HepG2 (cell line): ENCODE measurements at regions not wholly inside any gene's neighbourhood (a gene's known extent, or its start where the extent isn't known, plus 50 kb on each side); places are given as distances from the start of the nearest gene placed in this dataset.

Experiments used
- ATAC-seq: fragments of 200-7000 bp; cut with Tn5 transposase; 3 replicates; pipeline ENCODE4 v1.9.1; 2020; ENCODE audit warnings: mild to moderate bottlenecking, moderate library complexity
- BruUV-seq: library from RNA; stranded (reverse); fragments of 400-500 nt; replicated peaks from 2 replicates; lab custom pipeline; 2021; lab: Mats Ljungman, UMichigan
- CTCF ChIA-PET: fragments of 300-600 bp; formaldehyde crosslinking; extraction: SDS; loops from one replicate; lab custom pipeline; 2021; ENCODE audit warnings: low total read pairs, inconsistent platforms, low intra/inter-chr PET ratio; lab: Yijun Ruan, JAX
- POLR2A ChIA-PET: fragments of 350-600 bp; sonication (Branson Sonifier 250); formaldehyde crosslinking; loops from one replicate; lab custom pipeline; 2020; ENCODE audit warnings: antibody characterized with exemption, inconsistent platforms; lab: Yijun Ruan, JAX
- DNase-seq: peaks from one replicate; pipeline ENCODE4 v3.0.0-alpha.2; 2015; ENCODE audit warnings: low spot score
- FAIRE-seq: peaks from 3 replicates; lab custom pipeline; 2011; peaks lifted over from hg19 to GRCh38; lab: Jason Lieb, UNC
- H2AFZ ChIP-seq: one replicate; pipeline ENCODE4 v1.6.1; 2011; ENCODE audit warnings: low read length, inconsistent platforms
- H3K27ac ChIP-seq: fragments of 300-600 bp; 3 replicates; pipeline ENCODE4 v1.8.0; 2011; ENCODE audit warnings: mixed run types, mild to moderate bottlenecking, mixed read lengths, low read length, inconsistent platforms; ENCODE audit not compliant: insufficient read depth; ENCODE audit errors: extremely low read length
- H3K27me3 ChIP-seq, 2 experiments: fragments of 200-600 bp in 1 of 2; 2 replicates in 1 of 2; 3 replicates in 1 of 2; pipeline versions ENCODE4 v1.6.0 to v1.8.0; 2011; ENCODE audit warnings: low read length in 2 of 2, mild to moderate bottlenecking in 2 of 2, moderate library complexity in 2 of 2, inconsistent platforms in 1 of 2; ENCODE audit not compliant: insufficient read depth in 2 of 2, control insufficient read depth in 1 of 2
- H3K36me3 ChIP-seq, 2 experiments: fragments of 200-600 bp in 1 of 2; replicated peaks in 1 of 2; 2 replicates in 1 of 2; 3 replicates in 1 of 2; pipeline versions ENCODE4 v1.5.1 to v1.8.0; 2011; ENCODE audit warnings: low read length in 2 of 2, inconsistent platforms in 1 of 2; ENCODE audit not compliant: insufficient read depth in 2 of 2, control insufficient read depth in 1 of 2
- H3K4me1 ChIP-seq: 2 replicates; pipeline ENCODE4 v1.5.1; 2012; ENCODE audit warnings: low read length, inconsistent platforms; ENCODE audit not compliant: insufficient read depth
- H3K4me2 ChIP-seq: 2 replicates; pipeline ENCODE4 v1.6.0; 2011; ENCODE audit warnings: low read depth, low read length, inconsistent platforms
- H3K4me3 ChIP-seq, 3 experiments: fragments of 200-600 bp in 1 of 3; sonication (generic), shearing (Covaris generic) in 1 of 3; replicated peaks in 1 of 3; 2 replicates each; pipeline ENCODE4 v1.5.1; 2011 to 2016; ENCODE audit warnings: low read length in 3 of 3, inconsistent platforms in 2 of 3, low read depth in 2 of 3, mild to moderate bottlenecking in 2 of 3, control low read depth in 1 of 3, mixed read lengths in 1 of 3; ENCODE audit not compliant: insufficient read depth in 1 of 3
- H3K79me2 ChIP-seq: one replicate; pipeline ENCODE4 v1.6.1; 2011; ENCODE audit warnings: low read length, inconsistent platforms; ENCODE audit not compliant: insufficient read depth
- H3K9ac ChIP-seq: 2 replicates; pipeline ENCODE4 v1.6.0; 2011; ENCODE audit warnings: mild to moderate bottlenecking, low read depth, low read length, inconsistent platforms; ENCODE audit not compliant: insufficient read depth
- H3K9me3 ChIP-seq: 2 replicates; pipeline ENCODE4 v1.5.1; 2012; ENCODE audit warnings: mild to moderate bottlenecking, low read length
- H4K20me1 ChIP-seq: 2 replicates; pipeline ENCODE4 v1.6.0; 2011; ENCODE audit warnings: inconsistent platforms, mild to moderate bottlenecking, low read length, moderate library complexity; ENCODE audit not compliant: insufficient read depth
- CHD4 ChIP-seq: fragments of 200-600 bp; sonication (generic); IDR thresholded peaks from 2 replicates; pipeline ENCODE4 v1.7.0; 2017; ENCODE audit warnings: mild to moderate bottlenecking, low read length, borderline replicate concordance
- HCFC1 ChIP-seq: fragments of 150-350 bp; IDR thresholded peaks from 2 replicates; pipeline ENCODE4 v1.6.1; 2014; ENCODE audit warnings: low read depth, low read length
- IKZF5 ChIP-seq: IDR thresholded peaks from 2 replicates; pipeline ENCODE4 v1.6.1; 2018; ENCODE audit warnings: missing genetic modification reagents, mild to moderate bottlenecking, missing compliant biosample characterization
- KMT2B ChIP-seq: IDR thresholded peaks from 2 replicates; pipeline ENCODE4 v1.6.1; 2016; ENCODE audit warnings: missing genetic modification reagents, missing compliant biosample characterization
- MTA3 ChIP-seq: sonication (generic); formaldehyde crosslinking; IDR thresholded peaks from 2 replicates; pipeline ENCODE4 v1.4.0; 2020; ENCODE audit warnings: missing genetic modification reagents
- PHB2 ChIP-seq: fragments of 450-650 bp; IDR thresholded peaks from 2 replicates; pipeline ENCODE4 v1.6.1; 2018; ENCODE audit not compliant: partially characterized antibody
- SNAI1 ChIP-seq: sonication (generic); formaldehyde crosslinking; IDR thresholded peaks from 2 replicates; pipeline ENCODE4 v1.5.0; 2020; ENCODE audit warnings: mild to moderate bottlenecking, missing genetic modification reagents, borderline replicate concordance
- SOX6 ChIP-seq, 2 experiments: fragments of 450-650 bp in 1 of 2; sonication (generic) in 1 of 2; formaldehyde crosslinking in 1 of 2; IDR thresholded peaks; 2 replicates each; pipeline versions ENCODE4 v1.4.0 to v1.6.1; 2017 to 2020; ENCODE audit warnings: antibody characterized with exemption in 1 of 2, mild to moderate bottlenecking in 1 of 2, missing genetic modification reagents in 1 of 2
- ZC3H13 ChIP-seq: sonication (generic); formaldehyde crosslinking; IDR thresholded peaks from 2 replicates; pipeline ENCODE4 v1.8.1; 2023; ENCODE audit warnings: mild to moderate bottlenecking, missing genetic modification reagents, moderate library complexity
- ZNF124 ChIP-seq: sonication (generic); formaldehyde crosslinking; IDR thresholded peaks from 2 replicates; pipeline ENCODE4 v1.4.0; 2020; ENCODE audit warnings: missing genetic modification reagents
- ZNF264 ChIP-seq: sonication (generic); formaldehyde crosslinking; IDR thresholded peaks from 2 replicates; pipeline ENCODE4 v1.4.0; 2020; ENCODE audit warnings: missing genetic modification reagents
- ZNF335 ChIP-seq: sonication (generic); formaldehyde crosslinking; IDR thresholded peaks from 2 replicates; pipeline ENCODE4 v1.4.0; 2020; ENCODE audit warnings: missing genetic modification reagents
- ZNF83 ChIP-seq: sonication (generic); formaldehyde crosslinking; IDR thresholded peaks from 2 replicates; pipeline ENCODE4 v1.4.0; 2020; ENCODE audit warnings: missing genetic modification reagents, mild to moderate bottlenecking, borderline replicate concordance
- ZNF883 ChIP-seq: sonication (generic); formaldehyde crosslinking; IDR thresholded peaks from 2 replicates; pipeline ENCODE4 v1.5.1; 2020; ENCODE audit warnings: mild to moderate bottlenecking, missing genetic modification reagents; ENCODE audit errors: not compliant biosample characterization
- WGBS: methylation state at CpG from one replicate; pipeline ENCODE4 v1.1.6; 2017; ENCODE audit warnings: low lambda C conversion rate; 5-methylcytosine and 5-hydroxymethylcytosine counted together
- in situ Hi-C: cut with HindIII; loops from 2 replicates; pipeline ENCODE4 v1.10.0; 2017; ENCODE audit warnings: low pct_unique_long_range_greater_than_20kb; ENCODE audit not compliant: extremely low pct_ligation_motif_present
- intact Hi-C: fragments of 100-400 bp; cut with micrococcal nuclease; formaldehyde crosslinking; loops from one replicate; pipeline ENCODE4 v1.10.0; 2022; ENCODE audit not compliant: unreplicated experiment
- TF ChIP-seq, protein P1 (sequence below): sonication (generic); formaldehyde crosslinking; IDR thresholded peaks from 2 replicates; pipeline ENCODE4 v1.5.1; 2020; ENCODE audit warnings: mild to moderate bottlenecking, missing genetic modification reagents, borderline replicate concordance
- TF ChIP-seq, protein P2 (sequence below): sonication (generic); formaldehyde crosslinking; conservative IDR thresholded peaks from 2 replicates; pipeline ENCODE4 v1.4.0; 2020; ENCODE audit warnings: missing genetic modification reagents
- TF ChIP-seq, protein P3 (sequence below): sonication (generic); formaldehyde crosslinking; IDR thresholded peaks from 2 replicates; pipeline ENCODE4 v1.4.0; 2020; ENCODE audit warnings: missing genetic modification reagents, low read depth, mild to moderate bottlenecking, borderline replicate concordance

- Histone ChIP-seq H3K4me3 (no peak overlapping the region), H3K36me3 (no peaks in the 10 kb centered on the region), H3K4me1 (no peaks in the 10 kb centered on the region), H3K9ac (no peak overlapping the region), H3K79me2 (no peaks in the 10 kb centered on the region), H3K27ac (no peak overlapping the region), H4K20me1 (no peaks in the 10 kb centered on the region), H3K4me2 (no peak overlapping the region), H2AFZ (no peak overlapping the region), H3K9me3 (no peaks in the 10 kb centered on the region; the same call in 1 of the 2 replicates), H3K27me3 (no peaks in the 10 kb centered on the region)
- FAIRE-seq (no peak), DNase-seq (no peak), ATAC-seq (no peak)
- no peak for TF ChIP-seq SOX6 (IDR thresholded peaks at IDR 0.05)
- no peak for TF ChIP-seq SOX6 (CRISPR knock-in tag; IDR thresholded peaks at IDR 0.05)
- TF ChIP-seq ZNF264 (CRISPR knock-in tag), result no peak
- TF ChIP-seq ZNF83 (CRISPR knock-in tag), result no peak
- TF ChIP-seq ZNF124, result no peak
- TF ChIP-seq, protein P1, sequence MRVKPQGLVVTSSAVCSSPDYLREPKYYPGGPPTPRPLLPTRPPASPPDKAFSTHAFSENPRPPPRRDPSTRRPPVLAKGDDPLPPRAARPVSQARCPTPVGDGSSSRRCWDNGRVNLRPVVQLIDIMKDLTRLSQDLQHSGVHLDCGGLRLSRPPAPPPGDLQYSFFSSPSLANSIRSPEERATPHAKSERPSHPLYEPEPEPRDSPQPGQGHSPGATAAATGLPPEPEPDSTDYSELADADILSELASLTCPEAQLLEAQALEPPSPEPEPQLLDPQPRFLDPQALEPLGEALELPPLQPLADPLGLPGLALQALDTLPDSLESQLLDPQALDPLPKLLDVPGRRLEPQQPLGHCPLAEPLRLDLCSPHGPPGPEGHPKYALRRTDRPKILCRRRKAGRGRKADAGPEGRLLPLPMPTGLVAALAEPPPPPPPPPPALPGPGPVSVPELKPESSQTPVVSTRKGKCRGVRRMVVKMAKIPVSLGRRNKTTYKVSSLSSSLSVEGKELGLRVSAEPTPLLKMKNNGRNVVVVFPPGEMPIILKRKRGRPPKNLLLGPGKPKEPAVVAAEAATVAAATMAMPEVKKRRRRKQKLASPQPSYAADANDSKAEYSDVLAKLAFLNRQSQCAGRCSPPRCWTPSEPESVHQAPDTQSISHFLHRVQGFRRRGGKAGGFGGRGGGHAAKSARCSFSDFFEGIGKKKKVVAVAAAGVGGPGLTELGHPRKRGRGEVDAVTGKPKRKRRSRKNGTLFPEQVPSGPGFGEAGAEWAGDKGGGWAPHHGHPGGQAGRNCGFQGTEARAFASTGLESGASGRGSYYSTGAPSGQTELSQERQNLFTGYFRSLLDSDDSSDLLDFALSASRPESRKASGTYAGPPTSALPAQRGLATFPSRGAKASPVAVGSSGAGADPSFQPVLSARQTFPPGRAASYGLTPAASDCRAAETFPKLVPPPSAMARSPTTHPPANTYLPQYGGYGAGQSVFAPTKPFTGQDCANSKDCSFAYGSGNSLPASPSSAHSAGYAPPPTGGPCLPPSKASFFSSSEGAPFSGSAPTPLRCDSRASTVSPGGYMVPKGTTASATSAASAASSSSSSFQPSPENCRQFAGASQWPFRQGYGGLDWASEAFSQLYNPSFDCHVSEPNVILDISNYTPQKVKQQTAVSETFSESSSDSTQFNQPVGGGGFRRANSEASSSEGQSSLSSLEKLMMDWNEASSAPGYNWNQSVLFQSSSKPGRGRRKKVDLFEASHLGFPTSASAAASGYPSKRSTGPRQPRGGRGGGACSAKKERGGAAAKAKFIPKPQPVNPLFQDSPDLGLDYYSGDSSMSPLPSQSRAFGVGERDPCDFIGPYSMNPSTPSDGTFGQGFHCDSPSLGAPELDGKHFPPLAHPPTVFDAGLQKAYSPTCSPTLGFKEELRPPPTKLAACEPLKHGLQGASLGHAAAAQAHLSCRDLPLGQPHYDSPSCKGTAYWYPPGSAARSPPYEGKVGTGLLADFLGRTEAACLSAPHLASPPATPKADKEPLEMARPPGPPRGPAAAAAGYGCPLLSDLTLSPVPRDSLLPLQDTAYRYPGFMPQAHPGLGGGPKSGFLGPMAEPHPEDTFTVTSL (CRISPR knock-in tag), result no peak
- TF ChIP-seq ZNF335 (CRISPR knock-in tag), result no peak
- TF ChIP-seq CHD4, result no peak
- TF ChIP-seq, protein P2, sequence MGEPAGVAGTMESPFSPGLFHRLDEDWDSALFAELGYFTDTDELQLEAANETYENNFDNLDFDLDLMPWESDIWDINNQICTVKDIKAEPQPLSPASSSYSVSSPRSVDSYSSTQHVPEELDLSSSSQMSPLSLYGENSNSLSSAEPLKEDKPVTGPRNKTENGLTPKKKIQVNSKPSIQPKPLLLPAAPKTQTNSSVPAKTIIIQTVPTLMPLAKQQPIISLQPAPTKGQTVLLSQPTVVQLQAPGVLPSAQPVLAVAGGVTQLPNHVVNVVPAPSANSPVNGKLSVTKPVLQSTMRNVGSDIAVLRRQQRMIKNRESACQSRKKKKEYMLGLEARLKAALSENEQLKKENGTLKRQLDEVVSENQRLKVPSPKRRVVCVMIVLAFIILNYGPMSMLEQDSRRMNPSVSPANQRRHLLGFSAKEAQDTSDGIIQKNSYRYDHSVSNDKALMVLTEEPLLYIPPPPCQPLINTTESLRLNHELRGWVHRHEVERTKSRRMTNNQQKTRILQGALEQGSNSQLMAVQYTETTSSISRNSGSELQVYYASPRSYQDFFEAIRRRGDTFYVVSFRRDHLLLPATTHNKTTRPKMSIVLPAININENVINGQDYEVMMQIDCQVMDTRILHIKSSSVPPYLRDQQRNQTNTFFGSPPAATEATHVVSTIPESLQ (CRISPR knock-in tag), result no peak
- TF ChIP-seq ZC3H13 (CRISPR knock-in tag), result no peak
- no peak for TF ChIP-seq PHB2
- no peak for TF ChIP-seq SNAI1 (CRISPR knock-in tag)
- TF ChIP-seq, protein P3, sequence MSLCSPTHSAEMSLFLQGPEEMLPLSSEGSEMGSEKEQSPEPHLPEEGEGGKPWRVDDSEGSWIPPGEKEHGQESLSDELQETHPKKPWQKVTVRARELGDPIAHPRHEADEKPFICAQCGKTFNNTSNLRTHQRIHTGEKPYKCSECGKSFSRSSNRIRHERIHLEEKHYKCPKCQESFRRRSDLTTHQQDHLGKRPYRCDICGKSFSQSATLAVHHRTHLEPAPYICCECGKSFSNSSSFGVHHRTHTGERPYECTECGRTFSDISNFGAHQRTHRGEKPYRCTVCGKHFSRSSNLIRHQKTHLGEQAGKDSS (CRISPR knock-in tag), result no peak
- no peak for TF ChIP-seq ZNF883 (CRISPR knock-in tag)
- no peak for TF ChIP-seq MTA3
- TF ChIP-seq IKZF5, result no peak
- TF ChIP-seq HCFC1, result no peak
- no peak for TF ChIP-seq KMT2B (CRISPR knock-in tag)
- POLR2A ChIA-PET, result no interaction called here
- intact Hi-C loops (no loop called here), in situ Hi-C loops (no loop called here)
- 6% methylated on average over 5 of the region's 5 CpGs for WGBS
- CTCF ChIA-PET, result no interaction called here
- BruUV-seq, result no TSS peak
These were observed 500.1 kb downstream of the PYDC2 start for GRCh38 chr3:191961022-191961421.
